ENCODE measurements at regions not wholly inside any gene's neighbourhood (a gene's known extent, or its start where the extent isn't known, plus 50 kb on each side); places are given as distances from the start of the nearest gene placed in this dataset.
"Not testable (repeated sequence)": the region's sequence is repeated elsewhere in the genome, so short reads cannot be mapped to it uniquely, and the experiment has no call there.

DNA sequence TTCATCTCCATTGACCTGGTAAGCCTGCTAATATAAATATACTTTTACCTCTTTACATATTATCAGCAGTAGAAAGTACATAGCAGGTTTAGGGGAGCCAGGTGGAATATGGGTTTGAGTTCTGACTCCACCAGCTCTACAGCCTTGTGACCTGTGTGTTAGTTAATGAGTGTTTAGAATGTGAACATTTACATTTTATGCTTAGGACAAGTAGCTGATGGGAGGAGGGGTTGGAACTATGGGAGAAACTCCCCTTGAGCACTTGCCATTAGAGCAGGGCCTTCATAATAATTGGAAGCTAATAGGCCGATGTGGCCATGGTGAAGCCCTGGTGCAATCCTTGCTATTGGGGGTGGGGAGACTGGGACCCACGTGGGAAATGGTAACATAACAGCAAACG is 148.3 kb upstream of the NTRK2 start:
- no peaks in the 10 kb centered on the region for H3K27me3 ChIP-seq
- WGBS, 2 donors: 51 to 59% methylated on average over 3 of the region's 3 CpGs
- no peaks in the 10 kb centered on the region for H3K36me3 ChIP-seq
- H3K9me3 ChIP-seq: peaks cover 0 to 6% (median 0%) of the 10 kb centered on the region in 4 donors
- intact Hi-C loops (cut with DNase I): no loop called here
- no peak for DNase-seq
- no peak overlapping the region for H3K4me3 ChIP-seq
- no peaks in the 10 kb centered on the region for H3K4me1 ChIP-seq
- H3K27ac ChIP-seq: no peak overlapping the region
- no peak for TF ChIP-seq POLR2A (IDR thresholded peaks at IDR 0.05)

DNA sequence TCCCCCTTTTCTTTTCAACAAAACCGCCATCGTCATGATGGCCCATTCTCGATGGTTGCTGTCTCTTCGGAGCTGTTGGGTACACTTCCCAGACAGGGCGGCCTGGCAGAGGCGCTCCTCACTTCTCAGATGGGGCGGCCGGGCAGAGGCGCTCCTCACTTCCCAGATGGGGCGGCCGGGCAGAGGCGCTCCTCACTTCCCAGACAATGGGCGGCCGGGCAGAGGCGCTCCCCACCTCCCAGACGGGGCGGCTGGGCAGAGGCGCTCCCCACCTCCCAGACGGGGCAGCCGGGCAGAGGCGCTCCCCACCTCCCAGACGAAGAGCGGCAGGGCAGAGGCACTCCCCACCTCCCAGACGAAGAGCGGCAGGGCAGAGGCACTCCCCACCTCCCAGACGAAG is 143.3 kb upstream of the NTRK2 start:
- H3K36me3 ChIP-seq; H3K27ac ChIP-seq; intact Hi-C loops (cut with DNase I); H3K27me3 ChIP-seq; H3K4me3 ChIP-seq; H3K4me1 ChIP-seq; DNase-seq; H3K9me3 ChIP-seq: not testable (repeated sequence)
- WGBS, 2 donors: 93 to 98% methylated on average over 26 of the region's 26 CpGs

DNA sequence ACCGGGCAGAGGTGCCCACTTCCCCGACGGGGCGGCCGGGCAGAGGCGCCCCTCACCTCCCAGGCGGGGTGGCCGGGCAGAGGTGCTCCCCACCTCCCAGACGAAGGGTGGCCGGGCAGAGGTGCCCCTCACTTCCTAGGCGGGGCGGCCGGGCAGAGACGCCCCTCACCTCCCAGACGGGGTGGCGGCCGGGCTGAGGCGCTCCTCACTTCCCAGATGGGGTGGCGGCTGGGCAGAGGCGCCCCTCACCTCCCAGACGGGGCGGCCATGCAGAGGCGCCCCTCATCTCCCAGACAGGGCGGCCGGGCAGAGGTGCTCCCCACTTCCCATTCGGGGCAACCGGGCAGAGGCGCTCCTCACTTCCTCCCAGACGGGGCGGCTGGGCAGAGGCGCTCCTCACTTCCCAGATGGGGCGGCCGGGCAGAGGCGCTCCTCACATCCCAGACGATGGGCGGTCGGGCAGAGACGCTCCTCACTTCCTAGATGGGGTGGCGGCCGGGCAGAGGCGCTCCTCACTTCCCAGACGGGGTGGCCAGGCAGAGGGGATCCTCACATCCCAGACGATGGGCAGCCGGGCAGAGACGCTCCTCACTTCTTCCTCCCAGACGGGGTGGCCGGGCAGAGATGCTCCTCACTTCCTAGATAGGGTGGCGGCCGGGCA is 142.3 kb upstream of the NTRK2 start:
- DNase-seq; H3K36me3 ChIP-seq; H3K4me3 ChIP-seq; intact Hi-C loops (cut with DNase I); H3K27me3 ChIP-seq; H3K27ac ChIP-seq; H3K9me3 ChIP-seq; H3K4me1 ChIP-seq: not testable (repeated sequence)
- WGBS, 2 donors: 97% methylated on average over 49 of the region's 49 CpGs

DNA sequence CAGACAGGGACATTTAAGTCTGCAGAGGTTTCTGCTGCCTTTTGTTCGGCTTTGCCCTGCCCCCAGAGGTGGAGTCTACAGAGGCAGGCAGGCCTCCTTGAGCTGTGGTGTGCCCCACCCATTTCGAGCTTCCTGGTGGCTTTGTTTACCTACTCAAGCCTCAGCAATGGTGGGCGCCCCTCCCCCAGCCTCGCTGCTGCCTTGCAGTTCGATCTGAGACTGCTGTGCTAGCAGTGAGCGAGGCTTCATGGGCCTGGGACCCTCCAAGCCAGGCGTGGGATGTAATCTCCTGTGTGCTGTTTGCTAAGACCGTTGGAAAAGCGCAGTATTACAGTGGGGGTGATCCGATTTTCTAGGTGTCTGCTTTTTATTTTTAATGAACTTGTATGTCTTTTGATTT is 133.6 kb upstream of the NTRK2 start:
- H3K36me3 ChIP-seq; H3K9me3 ChIP-seq; H3K27ac ChIP-seq; intact Hi-C loops (cut with DNase I); DNase-seq; H3K4me3 ChIP-seq; H3K27me3 ChIP-seq; H3K4me1 ChIP-seq: not testable (repeated sequence)
- 59% methylated on average over 10 of the region's 10 CpGs for WGBS, 2 donors

DNA sequence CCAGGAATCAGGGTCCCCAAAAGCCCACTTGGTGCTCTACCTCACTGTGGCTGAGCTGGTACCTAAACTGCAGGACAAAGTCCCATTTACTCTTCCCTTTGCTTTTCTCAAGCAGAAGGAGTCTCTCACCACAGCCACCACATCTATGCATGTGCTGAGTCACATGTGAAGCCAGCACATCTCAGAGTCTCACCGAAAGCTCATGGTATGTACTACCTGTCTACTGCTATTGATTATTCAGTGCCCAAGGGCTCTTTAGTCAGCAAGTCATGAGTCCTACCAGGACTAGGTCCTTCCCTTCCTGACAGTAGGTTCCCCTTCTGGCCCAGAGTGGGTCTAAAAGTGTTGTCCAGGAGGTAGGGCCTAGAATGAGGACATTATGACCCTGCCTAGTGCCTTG is 130.7 kb upstream of the NTRK2 start:
- TF ChIP-seq POLR2A (IDR thresholded peaks at IDR 0.05): no peak
- TF ChIP-seq, protein P1, sequence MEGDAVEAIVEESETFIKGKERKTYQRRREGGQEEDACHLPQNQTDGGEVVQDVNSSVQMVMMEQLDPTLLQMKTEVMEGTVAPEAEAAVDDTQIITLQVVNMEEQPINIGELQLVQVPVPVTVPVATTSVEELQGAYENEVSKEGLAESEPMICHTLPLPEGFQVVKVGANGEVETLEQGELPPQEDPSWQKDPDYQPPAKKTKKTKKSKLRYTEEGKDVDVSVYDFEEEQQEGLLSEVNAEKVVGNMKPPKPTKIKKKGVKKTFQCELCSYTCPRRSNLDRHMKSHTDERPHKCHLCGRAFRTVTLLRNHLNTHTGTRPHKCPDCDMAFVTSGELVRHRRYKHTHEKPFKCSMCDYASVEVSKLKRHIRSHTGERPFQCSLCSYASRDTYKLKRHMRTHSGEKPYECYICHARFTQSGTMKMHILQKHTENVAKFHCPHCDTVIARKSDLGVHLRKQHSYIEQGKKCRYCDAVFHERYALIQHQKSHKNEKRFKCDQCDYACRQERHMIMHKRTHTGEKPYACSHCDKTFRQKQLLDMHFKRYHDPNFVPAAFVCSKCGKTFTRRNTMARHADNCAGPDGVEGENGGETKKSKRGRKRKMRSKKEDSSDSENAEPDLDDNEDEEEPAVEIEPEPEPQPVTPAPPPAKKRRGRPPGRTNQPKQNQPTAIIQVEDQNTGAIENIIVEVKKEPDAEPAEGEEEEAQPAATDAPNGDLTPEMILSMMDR (IDR thresholded peaks at IDR 0.05): no peak
- no peak for TF ChIP-seq POLR2AphosphoS5 (IDR thresholded peaks at IDR 0.05)
- no peak for TF ChIP-seq EP300 (IDR thresholded peaks at IDR 0.05)
- intact Hi-C loops (cut with DNase I): no loop called here

DNA sequence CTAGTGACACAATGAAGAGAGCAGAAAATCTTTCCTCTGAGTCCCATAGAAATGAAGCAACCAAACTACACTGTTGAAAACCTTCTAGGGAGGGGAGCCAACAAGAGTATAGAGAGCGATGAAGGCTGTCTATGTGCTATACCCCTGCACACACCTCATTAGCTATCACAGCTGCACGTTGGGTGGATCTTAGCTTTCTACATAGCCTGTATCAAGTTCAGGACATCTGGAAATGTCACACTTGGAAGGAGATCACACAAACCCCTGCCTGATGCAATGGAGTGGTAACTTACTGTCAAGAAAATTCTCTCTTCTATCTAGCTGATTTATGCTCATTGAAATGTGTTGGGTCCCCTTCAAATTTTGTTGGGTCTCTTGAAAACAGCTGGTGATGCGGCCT is 127.0 kb upstream of the NTRK2 start:
- Histone ChIP-seq H3K27ac (no peak overlapping the region), H3K4me1 (no peaks in the 10 kb centered on the region), H3K27me3 (no peaks in the 10 kb centered on the region), H3K36me3 (no peaks in the 10 kb centered on the region), H3K9me3 (no peaks in the 10 kb centered on the region), H3K4me3 (no peak overlapping the region)
- TF ChIP-seq, protein P1 (IDR thresholded peaks at IDR 0.05): no peak
- TF ChIP-seq EP300 (IDR thresholded peaks at IDR 0.05) (no peak), POLR2AphosphoS5 (IDR thresholded peaks at IDR 0.05) (no peak), POLR2A (IDR thresholded peaks at IDR 0.05) (no peak)
- intact Hi-C loops (cut with DNase I): no loop called here
- DNase-seq: no peak
- 81 to 87% methylated on average over 3 of the region's 3 CpGs for WGBS, 2 donors

More for the DNA sequence above, 130.7 kb upstream of the NTRK2 start:
- H3K27me3 ChIP-seq: no peaks in the 10 kb centered on the region
- no peaks in the 10 kb centered on the region for H3K4me1 ChIP-seq
- 93 to 96% methylated on average over 1 of the region's 1 CpG for WGBS, 2 donors
- no peak for DNase-seq
- H3K4me3 ChIP-seq: no peak overlapping the region
- H3K36me3 ChIP-seq: no peaks in the 10 kb centered on the region
- no peak overlapping the region for H3K27ac ChIP-seq
- H3K9me3 ChIP-seq: peaks cover 0 to 2% (median 0%) of the 10 kb centered on the region in 4 donors

DNA sequence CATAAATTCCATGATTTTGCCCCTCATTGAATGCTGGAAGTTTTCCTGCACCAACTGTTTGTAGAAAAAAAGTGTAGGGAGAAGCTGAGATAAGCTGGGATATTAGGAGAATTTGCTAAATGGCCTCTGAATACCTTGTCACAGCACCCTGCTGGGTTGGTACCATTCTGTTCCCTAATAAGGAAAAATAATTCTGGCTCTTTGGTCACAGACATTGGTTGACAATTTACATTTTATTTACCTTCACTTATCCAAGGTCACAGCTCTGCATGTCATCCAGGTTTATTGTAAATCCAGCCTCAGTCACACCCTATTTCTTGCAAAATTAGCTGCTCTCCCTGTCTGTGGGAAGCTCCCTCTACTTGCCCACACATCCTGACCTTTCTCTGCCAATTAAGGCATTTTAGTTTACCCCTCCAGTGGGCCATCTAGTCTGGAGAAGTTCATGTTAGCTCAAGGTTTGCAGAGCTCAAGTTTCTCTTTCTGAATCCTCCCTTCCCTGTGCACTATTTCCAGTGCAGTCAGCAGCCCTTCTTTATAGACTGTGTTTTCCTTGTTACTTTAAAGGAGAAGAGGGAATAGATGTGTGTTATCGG is 115.4 kb upstream of the NTRK2 start:
- 45 to 61% methylated on average over 1 of the region's 1 CpG for WGBS, 2 donors
- Histone ChIP-seq H3K4me3 (no peak overlapping the region), H3K9me3 (no peaks in the 10 kb centered on the region), H3K27ac (no peak overlapping the region), H3K36me3 (no peaks in the 10 kb centered on the region), H3K4me1 (no peaks in the 10 kb centered on the region), H3K27me3 (no peaks in the 10 kb centered on the region)
- no peak for TF ChIP-seq EP300 (IDR thresholded peaks at IDR 0.05)
- no peak for TF ChIP-seq POLR2A (IDR thresholded peaks at IDR 0.05)
- no peak for TF ChIP-seq POLR2AphosphoS5 (IDR thresholded peaks at IDR 0.05)
- TF ChIP-seq, protein P1 (IDR thresholded peaks at IDR 0.05): no peak
- no peak for DNase-seq
- intact Hi-C loops (cut with DNase I): no loop called here

Measured in sigmoid colon (tissue), 6 donors.